Tibial nerve (tissue), 4 donors: ENCODE measurements at regions not wholly inside any gene's neighbourhood (a gene's known extent, or its start where the extent isn't known, plus 50 kb on each side); places are given as distances from the start of the nearest gene placed in this dataset.

Experiments used
- EP300 ChIP-seq, 2 donors: sonication (generic); formaldehyde crosslinking; IDR thresholded peaks; one replicate each; pipeline ENCODE4 v1.6.1; 2017; ENCODE audit warnings: antibody characterized with exemption in 2 of 2, mild to moderate bottlenecking in 1 of 2
- TF ChIP-seq, protein P1 (sequence below), 5 experiments: fragments of 200-600 bp in 3 of 5; fragments of 450-650 bp in 2 of 5; sonication (generic) in 3 of 5; IDR thresholded peaks; one replicate each; pipeline ENCODE4 v1.5.1; 2016 to 2019; ENCODE audit warnings: antibody characterized with exemption in 5 of 5, mild to moderate bottlenecking in 3 of 5, moderate library complexity in 2 of 5

DNA sequence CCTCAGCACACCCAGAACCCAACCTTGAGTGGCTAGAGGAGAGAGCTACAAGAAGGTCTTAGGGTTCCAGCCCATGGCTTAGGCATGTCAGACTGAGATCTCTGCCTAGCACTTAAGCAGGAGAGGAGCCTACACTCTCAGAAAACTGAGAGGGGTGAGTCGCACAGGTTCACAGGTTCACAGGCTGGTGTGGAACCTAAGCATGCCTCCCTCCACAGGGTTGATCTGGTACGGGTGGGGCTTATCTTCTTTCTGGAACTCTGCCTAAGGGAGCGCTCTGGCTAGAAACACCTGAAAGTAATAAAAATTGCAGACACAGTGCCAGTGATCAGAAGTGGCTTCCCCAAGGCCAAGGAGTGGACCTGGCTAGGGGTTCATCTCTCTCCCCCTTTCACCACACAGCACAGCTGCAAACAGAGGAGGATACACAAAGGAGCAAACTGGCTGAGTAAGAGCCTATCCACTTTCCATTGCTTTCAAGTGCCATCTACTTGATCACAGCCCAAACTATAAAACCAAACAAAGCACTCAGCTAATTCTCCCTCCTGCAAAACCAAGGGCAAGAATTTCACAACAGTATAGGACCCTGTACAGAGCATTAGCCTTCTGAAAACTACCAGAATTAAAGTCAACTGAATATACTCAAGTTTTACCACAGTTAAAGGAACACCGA lies 481.9 kb upstream of the SETBP1 start:
- TF ChIP-seq, protein P1, sequence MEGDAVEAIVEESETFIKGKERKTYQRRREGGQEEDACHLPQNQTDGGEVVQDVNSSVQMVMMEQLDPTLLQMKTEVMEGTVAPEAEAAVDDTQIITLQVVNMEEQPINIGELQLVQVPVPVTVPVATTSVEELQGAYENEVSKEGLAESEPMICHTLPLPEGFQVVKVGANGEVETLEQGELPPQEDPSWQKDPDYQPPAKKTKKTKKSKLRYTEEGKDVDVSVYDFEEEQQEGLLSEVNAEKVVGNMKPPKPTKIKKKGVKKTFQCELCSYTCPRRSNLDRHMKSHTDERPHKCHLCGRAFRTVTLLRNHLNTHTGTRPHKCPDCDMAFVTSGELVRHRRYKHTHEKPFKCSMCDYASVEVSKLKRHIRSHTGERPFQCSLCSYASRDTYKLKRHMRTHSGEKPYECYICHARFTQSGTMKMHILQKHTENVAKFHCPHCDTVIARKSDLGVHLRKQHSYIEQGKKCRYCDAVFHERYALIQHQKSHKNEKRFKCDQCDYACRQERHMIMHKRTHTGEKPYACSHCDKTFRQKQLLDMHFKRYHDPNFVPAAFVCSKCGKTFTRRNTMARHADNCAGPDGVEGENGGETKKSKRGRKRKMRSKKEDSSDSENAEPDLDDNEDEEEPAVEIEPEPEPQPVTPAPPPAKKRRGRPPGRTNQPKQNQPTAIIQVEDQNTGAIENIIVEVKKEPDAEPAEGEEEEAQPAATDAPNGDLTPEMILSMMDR (IDR thresholded peaks at IDR 0.05): no peak
- TF ChIP-seq EP300 (IDR thresholded peaks at IDR 0.05): no peak
